ENCODE measurements at regions not wholly inside any gene's neighbourhood (a gene's known extent, or its start where the extent isn't known, plus 50 kb on each side); places are given as distances from the start of the nearest gene placed in this dataset.
"Not testable (repeated sequence)": the region's sequence is repeated elsewhere in the genome, so short reads cannot be mapped to it uniquely, and the experiment has no call there.

DNA sequence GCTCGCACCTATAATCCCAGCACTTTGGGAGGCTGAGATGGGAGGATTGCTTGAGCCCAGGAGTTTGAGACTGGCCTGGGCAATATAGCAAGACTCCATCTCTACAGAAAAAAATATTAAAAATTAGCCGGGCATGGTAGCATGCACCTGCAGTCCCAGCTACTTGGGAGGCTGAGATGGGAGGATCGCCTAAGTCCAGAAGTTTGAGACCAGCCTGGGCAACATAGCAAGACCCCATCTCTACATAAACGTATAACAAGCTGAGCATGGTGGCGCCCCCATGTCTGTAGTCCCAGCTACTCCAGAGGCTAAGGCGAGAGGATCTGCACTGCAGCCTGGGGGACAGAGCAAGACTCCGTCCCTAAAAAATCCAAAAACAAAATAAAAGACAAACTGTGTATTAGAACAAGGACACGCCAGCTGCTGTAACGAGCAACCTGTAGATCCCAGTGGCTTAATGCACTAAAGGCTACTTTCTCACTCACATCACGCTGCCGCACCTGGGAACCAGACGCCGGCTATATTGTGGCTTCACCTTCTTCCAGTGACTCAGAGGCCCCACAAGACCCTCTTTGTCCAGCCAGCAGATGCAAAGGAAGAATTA lies 81.9 kb upstream of the ADGRE5 start:
- not testable (repeated sequence) for H3K79me1 ChIP-seq (ENCODE audit: low read depth, low read length); H3K23me2 ChIP-seq (ENCODE audit: low read depth, low read length); H2AFZ ChIP-seq (ENCODE audit: low read length); H3K4me3 ChIP-seq (ENCODE audit: extremely low read depth in 1 of 4, insufficient read depth in 2 of 4, low read depth in 3 of 4, low read length in 4 of 4); H2BK120ac ChIP-seq (replicated peaks; ENCODE audit: low read depth, low read length); H4K5ac ChIP-seq (ENCODE audit: insufficient read length, low read depth, low read length); H3K4me2 ChIP-seq (ENCODE audit: insufficient read depth in 1 of 2, low read depth in 2 of 2, low read length in 2 of 2); H3K14ac ChIP-seq (ENCODE audit: insufficient read length); H2BK20ac ChIP-seq (ENCODE audit: low read length); H3K9ac ChIP-seq (replicated peaks in 1 of 4; ENCODE audit: extremely low read depth in 1 of 4, low read depth in 3 of 4, low read length in 3 of 4); H2BK12ac ChIP-seq (ENCODE audit: low read depth, low read length); H4K8ac ChIP-seq (ENCODE audit: extremely low read depth, insufficient read depth, low read length); DNase-seq (ENCODE audit: low read depth in 1 of 2, low spot score in 2 of 2); H3K79me2 ChIP-seq (ENCODE audit: control insufficient read depth in 1 of 2, insufficient read depth in 2 of 2, low read length in 2 of 2); H3K9me3 ChIP-seq (ENCODE audit: insufficient read depth in 2 of 2, low read depth in 1 of 2, low read length in 1 of 2); H2BK5ac ChIP-seq (ENCODE audit: low read depth, low read length); H3K27me3 ChIP-seq (replicated peaks in 1 of 4; ENCODE audit: control insufficient read depth in 3 of 4, extremely low read depth in 1 of 4, insufficient read depth in 3 of 4, low read length in 3 of 4); H3K56ac ChIP-seq (replicated peaks; ENCODE audit: insufficient read length, low read depth, low read length); H3K4me1 ChIP-seq (replicated peaks in 1 of 4; ENCODE audit: control insufficient read depth in 3 of 4, insufficient read depth in 4 of 4, low read length in 3 of 4); H3K36me3 ChIP-seq (ENCODE audit: control insufficient read depth in 2 of 4, insufficient read depth in 4 of 4, low read length in 3 of 4); H3K4ac ChIP-seq (replicated peaks; ENCODE audit: insufficient read length, low read depth, low read length); H4K20me1 ChIP-seq (replicated peaks in 1 of 2; ENCODE audit: control insufficient read depth in 1 of 2, insufficient read depth in 2 of 2, low read length in 2 of 2); H3K18ac ChIP-seq (ENCODE audit: extremely low read depth, low read length); H3K23ac ChIP-seq (ENCODE audit: insufficient read length); H4K91ac ChIP-seq (replicated peaks; ENCODE audit: insufficient read length, low read length); FAIRE-seq; H3K27ac ChIP-seq (ENCODE audit: low read depth, low read length); H2BK15ac ChIP-seq (ENCODE audit: low read length); H2AK5ac ChIP-seq (ENCODE audit: low read depth, low read length)
- POLR2A ChIA-PET (ENCODE audit: partially characterized antibody): interaction anchor here (1.2 kb wide), 1 partner anchor 64 kb away, joined by 3 read pairs; no protein-coding TSS in a partner anchor
- 93% methylated on average over 13 of the region's 13 CpGs; no CpG with 5 or more reads in 1 of the 2 experiments for WGBS, 2 experiments (ENCODE audit: extremely low coverage in 1 of 2, insufficient coverage in 1 of 2, insufficient read length in 1 of 2, insufficient replicate concordance in 2 of 2, low coverage in 1 of 2, low lambda C conversion rate in 2 of 2, missing lambda C conversion rate in 1 of 2)
- CTCF ChIA-PET (ENCODE audit: partially characterized antibody): interaction anchor here (0.7 to 2.0 kb wide), 6 partner anchors 14 to 268 kb away, joined by 3 to 9 read pairs (median 3); partner anchors contain the start of gene IL27RA

Measured in H1 (cell line).